SU-DHL-6 (cell line): ENCODE measurements at regions not wholly inside any gene's neighbourhood (a gene's known extent, or its start where the extent isn't known, plus 50 kb on each side); places are given as distances from the start of the nearest gene placed in this dataset.

Source experiments
- H2AFZ ChIP-seq: fragments of 200-600 bp; sonication (generic); 2 replicates; pipeline ENCODE4 v1.6.1; 2014; ENCODE audit warnings: low read depth, mild to moderate bottlenecking, moderate library complexity, mixed read lengths, antibody characterized with exemption, low read length; ENCODE audit not compliant: severe bottlenecking
- H3F3A ChIP-seq: fragments of 200-600 bp; shearing (Covaris generic); 2 replicates; pipeline ENCODE4 v1.6.0; 2016; ENCODE audit warnings: antibody characterized with exemption, mild to moderate bottlenecking; ENCODE audit not compliant: insufficient read depth
- H3K27ac ChIP-seq: fragments of 200-600 bp; sonication (generic); 2 replicates; pipeline ENCODE4 v1.5.1; 2016; ENCODE audit warnings: low read depth, mild to moderate bottlenecking, low read length, moderate library complexity, mixed read lengths
- H3K27me3 ChIP-seq: fragments of 200-600 bp; sonication (generic), shearing (Covaris generic); 2 replicates; pipeline ENCODE4 v1.6.0; 2014; ENCODE audit warnings: mild to moderate bottlenecking, low read length
- H3K36me3 ChIP-seq: fragments of 200-600 bp; sonication (generic); 2 replicates; pipeline ENCODE4 v1.6.1; 2014; ENCODE audit warnings: mild to moderate bottlenecking, low read length, mixed read lengths
- H3K4me2 ChIP-seq: fragments of 300-600, 200-600 bp; shearing (Covaris generic), sonication (generic); 2 replicates; pipeline ENCODE4 v1.6.0; 2014; ENCODE audit warnings: low read length, low read depth, mild to moderate bottlenecking; ENCODE audit not compliant: poor library complexity, severe bottlenecking
- H3K4me3 ChIP-seq: fragments of 200-600 bp; sonication (generic); 2 replicates; pipeline ENCODE4 v1.5.1; 2014; ENCODE audit warnings: antibody characterized with exemption, low read length, mild to moderate bottlenecking, mixed read lengths; ENCODE audit not compliant: insufficient read depth, poor library complexity, severe bottlenecking
- H3K79me2 ChIP-seq: fragments of 200-600 bp; sonication (generic); 2 replicates; pipeline ENCODE4 v1.6.1; 2014; ENCODE audit warnings: mild to moderate bottlenecking, low read length, moderate library complexity; ENCODE audit not compliant: insufficient read depth
- H3K9ac ChIP-seq: fragments of 200-600 bp; sonication (generic); 2 replicates; pipeline ENCODE4 v1.7.0; 2014; ENCODE audit warnings: mild to moderate bottlenecking, low read length
- H3K9me2 ChIP-seq: fragments of 200-600 bp; sonication (generic); replicated peaks from 2 replicates; pipeline ENCODE4 v1.6.1; 2014; ENCODE audit warnings: low read length; ENCODE audit not compliant: insufficient read depth
- H3K9me3 ChIP-seq: fragments of 200-600 bp; sonication (generic); 2 replicates; pipeline ENCODE4 v1.6.1; 2014; ENCODE audit warnings: low read length, mixed read lengths; ENCODE audit not compliant: insufficient read depth
- H4K20me1 ChIP-seq: fragments of 200-600 bp; sonication (generic); 2 replicates; pipeline ENCODE4 v1.6.1; 2014; ENCODE audit warnings: low read depth, mild to moderate bottlenecking, antibody characterized with exemption, low read length, moderate library complexity, mixed read lengths
- EZH2phosphoT487 ChIP-seq: fragments of 200-600 bp; sonication (generic), shearing (Covaris generic); conservative IDR thresholded peaks from 2 replicates; pipeline ENCODE4 v1.6.1; 2018; ENCODE audit warnings: mild to moderate bottlenecking, antibody characterized with exemption, low read length, moderate library complexity, mixed read lengths
- TF ChIP-seq, protein P1 (sequence below): fragments of 200-600 bp; sonication (generic); IDR thresholded peaks from one replicate; pipeline ENCODE4 v1.5.1; 2017; ENCODE audit warnings: antibody characterized with exemption, mild to moderate bottlenecking, low read length, moderate library complexity; ENCODE audit not compliant: insufficient read depth, poor library complexity, severe bottlenecking

DNA sequence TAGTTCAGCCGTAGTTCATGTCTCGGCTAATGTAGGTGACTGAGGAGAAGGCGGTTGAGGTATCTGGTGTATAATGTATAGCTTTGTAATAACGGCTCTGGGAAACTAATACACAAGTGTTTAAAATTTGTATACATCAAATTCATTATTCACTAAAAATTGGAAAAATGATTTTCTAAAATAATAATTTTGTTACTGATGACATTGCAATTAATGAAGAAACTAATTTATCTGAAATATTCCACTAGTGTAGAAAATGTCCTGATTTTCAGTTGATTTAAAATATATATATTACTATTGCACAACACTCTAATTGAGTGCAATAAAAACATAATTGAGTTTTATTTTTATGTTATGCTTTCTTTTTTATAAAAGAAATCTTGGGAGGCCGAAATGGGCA is 823.0 kb downstream of the TAF11L14 start:
- H3K4me3 ChIP-seq: no peak overlapping the region
- no peaks in the 10 kb centered on the region for H3K79me2 ChIP-seq
- H3F3A ChIP-seq: no peaks in the 10 kb centered on the region
- no peaks in the 10 kb centered on the region for H3K27me3 ChIP-seq
- H3K4me2 ChIP-seq: no peak overlapping the region
- H3K9me2 ChIP-seq: no peaks in the 10 kb centered on the region
- no peaks in the 10 kb centered on the region for H3K9me3 ChIP-seq
- no peak overlapping the region for H2AFZ ChIP-seq
- H3K36me3 ChIP-seq: no peaks in the 10 kb centered on the region
- no peak overlapping the region for H3K27ac ChIP-seq
- no peak overlapping the region for H3K9ac ChIP-seq
- no peaks in the 10 kb centered on the region for H4K20me1 ChIP-seq
- no peak for TF ChIP-seq EZH2phosphoT487
- TF ChIP-seq, protein P1, sequence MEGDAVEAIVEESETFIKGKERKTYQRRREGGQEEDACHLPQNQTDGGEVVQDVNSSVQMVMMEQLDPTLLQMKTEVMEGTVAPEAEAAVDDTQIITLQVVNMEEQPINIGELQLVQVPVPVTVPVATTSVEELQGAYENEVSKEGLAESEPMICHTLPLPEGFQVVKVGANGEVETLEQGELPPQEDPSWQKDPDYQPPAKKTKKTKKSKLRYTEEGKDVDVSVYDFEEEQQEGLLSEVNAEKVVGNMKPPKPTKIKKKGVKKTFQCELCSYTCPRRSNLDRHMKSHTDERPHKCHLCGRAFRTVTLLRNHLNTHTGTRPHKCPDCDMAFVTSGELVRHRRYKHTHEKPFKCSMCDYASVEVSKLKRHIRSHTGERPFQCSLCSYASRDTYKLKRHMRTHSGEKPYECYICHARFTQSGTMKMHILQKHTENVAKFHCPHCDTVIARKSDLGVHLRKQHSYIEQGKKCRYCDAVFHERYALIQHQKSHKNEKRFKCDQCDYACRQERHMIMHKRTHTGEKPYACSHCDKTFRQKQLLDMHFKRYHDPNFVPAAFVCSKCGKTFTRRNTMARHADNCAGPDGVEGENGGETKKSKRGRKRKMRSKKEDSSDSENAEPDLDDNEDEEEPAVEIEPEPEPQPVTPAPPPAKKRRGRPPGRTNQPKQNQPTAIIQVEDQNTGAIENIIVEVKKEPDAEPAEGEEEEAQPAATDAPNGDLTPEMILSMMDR: no peak

DNA sequence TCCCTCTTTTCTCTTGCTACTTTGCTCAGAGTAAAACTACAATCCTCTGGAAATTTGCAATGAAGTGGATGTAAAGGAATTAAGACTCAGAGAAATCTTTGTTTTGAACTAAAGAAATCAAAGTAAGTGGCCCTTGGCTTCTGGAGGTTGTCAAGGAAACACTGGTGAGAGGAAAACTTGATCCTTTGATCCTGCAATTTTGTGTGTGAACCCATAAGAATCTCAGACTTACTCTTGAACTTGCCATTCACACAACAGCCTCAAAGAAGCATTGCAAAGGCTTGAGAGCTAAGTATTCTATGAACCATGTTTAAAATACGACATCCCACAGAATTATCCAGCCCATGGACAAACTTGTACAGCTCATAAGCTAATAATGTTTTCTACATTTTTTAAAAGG is 827.5 kb downstream of the TAF11L14 start:
- H3K4me3 ChIP-seq: no peak overlapping the region
- TF ChIP-seq, protein P1: no peak
- no peak for TF ChIP-seq EZH2phosphoT487
- H3K36me3 ChIP-seq: no peaks in the 10 kb centered on the region
- no peak overlapping the region for H3K9ac ChIP-seq
- no peak overlapping the region for H3K27ac ChIP-seq
- H3K79me2 ChIP-seq: no peaks in the 10 kb centered on the region
- H3K9me3 ChIP-seq: no peaks in the 10 kb centered on the region
- H3F3A ChIP-seq: no peaks in the 10 kb centered on the region
- H3K27me3 ChIP-seq: no peaks in the 10 kb centered on the region
- no peak overlapping the region for H3K4me2 ChIP-seq
- peak overlapping the region; percentile 3 for H2AFZ ChIP-seq
- H4K20me1 ChIP-seq: no peaks in the 10 kb centered on the region
- H3K9me2 ChIP-seq: no peaks in the 10 kb centered on the region

GRCh38 chr5:18465833-18466681 is 831.8 kb downstream of the TAF11L14 start:
- Histone ChIP-seq H3K27me3 (no peaks in the 10 kb centered on the region), H3K79me2 (no peaks in the 10 kb centered on the region), H4K20me1 (no peaks in the 10 kb centered on the region), H2AFZ (peak overlapping the region; percentile 24), H3K9ac (no peak overlapping the region), H3K36me3 (no peaks in the 10 kb centered on the region), H3K9me2 (no peaks in the 10 kb centered on the region), H3K4me3 (no peak overlapping the region), H3K9me3 (no peaks in the 10 kb centered on the region), H3F3A (no peaks in the 10 kb centered on the region), H3K4me2 (no peak overlapping the region), H3K27ac (no peak overlapping the region)
- TF ChIP-seq, protein P1: peak; percentile 34
- TF ChIP-seq EZH2phosphoT487: no peak
